B cell (primary cell): ENCODE measurements at regions not wholly inside any gene's neighbourhood (a gene's known extent, or its start where the extent isn't known, plus 50 kb on each side); places are given as distances from the start of the nearest gene placed in this dataset.

Source experiments
- ATAC-seq: fragments of 200-7000 bp; cut with Tn5 transposase; one replicate; pipeline ENCODE4 v1.10.0; 2021; ENCODE audit warnings: low read depth, mild to moderate bottlenecking, moderate number of reproducible peaks, moderate library complexity
- CTCF ChIA-PET: fragments of 350-600 bp; sonication (Branson Sonifier 250); formaldehyde crosslinking; loops from one replicate; lab custom pipeline; 2021; ENCODE audit warnings: antibody characterized with exemption, inconsistent platforms; lab: Charles Lee
- POLR2A ChIA-PET: fragments of 350-600 bp; sonication (Branson Sonifier 250); formaldehyde crosslinking; loops from one replicate; lab custom pipeline; 2021; ENCODE audit warnings: antibody characterized with exemption; lab: Charles Lee
- DNase-seq: peaks from one replicate; pipeline ENCODE4 v3.0.0; 2013
- H2AFZ ChIP-seq: 2 replicates; pipeline ENCODE4 v1.6.1; 2012; ENCODE audit warnings: mild to moderate bottlenecking, low read depth, low read length; ENCODE audit not compliant: insufficient read depth, poor library complexity, severe bottlenecking
- H3K27ac ChIP-seq, 2 donors: 1 replicate in 1 of 2; 2 replicates in 1 of 2; pipeline ENCODE4 v1.5.1; 2012 to 2013; ENCODE audit warnings: low read length in 2 of 2, mild to moderate bottlenecking in 2 of 2, moderate library complexity in 1 of 2
- H3K27me3 ChIP-seq, 4 experiments: fragments of 200-600 bp in 1 of 4; sonication (generic) in 1 of 4; replicated peaks in 1 of 4; 1 replicate in 2 of 4; 2 replicates in 2 of 4; pipeline versions ENCODE4 v1.6.1 to v1.7.0; 2013 to 2016; ENCODE audit warnings: low read length in 3 of 4, mild to moderate bottlenecking in 2 of 4, mixed read lengths in 1 of 4, moderate library complexity in 1 of 4; ENCODE audit not compliant: insufficient read depth in 4 of 4, control insufficient read depth in 3 of 4; ENCODE audit errors: control extremely low read depth in 1 of 4
- H3K36me3 ChIP-seq, 2 experiments: replicated peaks in 1 of 2; 1 replicate in 1 of 2; 2 replicates in 1 of 2; pipeline versions ENCODE4 v1.6.1 to v1.7.1; 2013; ENCODE audit warnings: low read length in 1 of 2; ENCODE audit not compliant: insufficient read depth in 2 of 2, control insufficient read depth in 1 of 2; ENCODE audit errors: control extremely low read depth in 1 of 2, extremely low read depth in 1 of 2
- H3K4me1 ChIP-seq, 2 donors: fragments of 200-600 bp in 1 of 2; sonication (generic) in 1 of 2; 1 replicate in 1 of 2; 2 replicates in 1 of 2; pipeline versions ENCODE4 v1.5.1 to v1.6.1; 2013 to 2017; ENCODE audit warnings: low read length in 2 of 2; ENCODE audit not compliant: control insufficient read depth in 2 of 2, insufficient read depth in 2 of 2
- H3K4me2 ChIP-seq: replicated peaks from 2 replicates; pipeline ENCODE3; 2012; ENCODE audit warnings: mild to moderate bottlenecking, low read depth, low read length; ENCODE audit not compliant: poor library complexity, severe bottlenecking
- H3K4me3 ChIP-seq, 5 experiments: fragments of 200-600 bp in 1 of 5; sonication (generic) in 1 of 5; 1 replicate in 3 of 5; 2 replicates in 2 of 5; pipeline versions ENCODE4 v1.5.1 to v1.7.0; 2011 to 2016; ENCODE audit warnings: low read length in 4 of 5, mild to moderate bottlenecking in 4 of 5, low read depth in 2 of 5, control low read depth in 1 of 5, moderate library complexity in 1 of 5; ENCODE audit not compliant: insufficient read depth in 1 of 5; ENCODE audit errors: control extremely low read depth in 1 of 5, extremely low read depth in 1 of 5
- H3K79me2 ChIP-seq: fragments of 200-600 bp; sonication (generic); one replicate; pipeline ENCODE4 v1.6.0; 2016; ENCODE audit warnings: low read length; ENCODE audit not compliant: control insufficient read depth, insufficient read depth
- H3K9ac ChIP-seq: fragments of 200-600 bp; sonication (generic); 2 replicates; pipeline ENCODE4 v1.6.1; 2017; ENCODE audit warnings: mild to moderate bottlenecking, low read length, moderate library complexity
- H3K9me3 ChIP-seq, 3 donors: one replicate each; pipeline versions ENCODE4 v1.6.1 to v1.7.1; 2013; ENCODE audit warnings: low read length in 2 of 3; ENCODE audit not compliant: control insufficient read depth in 2 of 3, insufficient read depth in 1 of 3; ENCODE audit errors: control extremely low read depth in 1 of 3
- H4K20me1 ChIP-seq: 2 replicates; pipeline ENCODE4 v1.6.0; 2012; ENCODE audit warnings: mild to moderate bottlenecking, low read length; ENCODE audit not compliant: insufficient read depth, control insufficient read depth, poor library complexity, severe bottlenecking
- H3K27ac Mint-ChIP-seq: one replicate; pipeline ENCODE4 v1.8.0; 2021; ENCODE audit warnings: mixed read lengths
- H3K27me3 Mint-ChIP-seq: one replicate; pipeline ENCODE4 v1.8.0; 2021; ENCODE audit warnings: mixed read lengths
- H3K4me1 Mint-ChIP-seq: one replicate; pipeline ENCODE4 v1.8.0; 2021; ENCODE audit warnings: mixed read lengths
- H3K4me3 Mint-ChIP-seq: one replicate; pipeline ENCODE4 v1.8.0; 2021; ENCODE audit warnings: mixed read lengths
- H3K9me3 Mint-ChIP-seq: one replicate; pipeline ENCODE4 v1.8.0; 2022; ENCODE audit warnings: mixed read lengths; ENCODE audit not compliant: insufficient read depth
- CTCF ChIP-seq: fragments of 200-600 bp; IDR thresholded peaks from one replicate; pipeline ENCODE4 v1.8.0; 2022; ENCODE audit warnings: antibody characterized with exemption, mild to moderate bottlenecking
- EZH2 ChIP-seq: IDR thresholded peaks from 2 replicates; pipeline ENCODE4 v1.6.1; 2012; ENCODE audit warnings: borderline replicate concordance, low read depth, mild to moderate bottlenecking, moderate library complexity, low read length; ENCODE audit not compliant: insufficient read depth, poor library complexity, severe bottlenecking
- WGBS: methylation state at CpG from one replicate; pipeline ENCODE4 v1.1.5; 2013; ENCODE audit warnings: missing lambda C conversion rate; ENCODE audit not compliant: insufficient coverage; 5-methylcytosine and 5-hydroxymethylcytosine counted together
- intact Hi-C: fragments of 100-400 bp; cut with micrococcal nuclease; formaldehyde crosslinking; loops from one replicate; pipeline ENCODE4 v1.10.0; 2022

DNA sequence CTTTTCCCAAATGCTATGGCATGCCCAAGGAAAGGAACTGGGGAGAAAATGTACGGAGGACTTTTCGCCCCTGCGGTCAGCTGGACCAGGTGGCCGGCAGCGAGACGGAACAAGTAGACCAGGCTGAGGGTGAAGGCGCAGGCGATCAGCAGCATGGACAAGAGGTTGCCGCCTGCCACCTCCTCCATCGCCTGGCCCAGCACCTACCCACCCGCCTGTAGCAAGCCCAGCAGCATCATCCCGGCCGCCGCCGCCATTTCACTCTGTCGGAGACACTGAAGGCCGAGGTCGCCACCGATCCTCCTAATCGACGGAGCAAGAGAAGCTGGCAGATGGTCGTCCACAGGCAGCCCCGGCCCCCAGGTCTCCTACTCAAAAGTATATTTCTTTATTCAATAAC, 1046.3 kb upstream of the GBE1 start:
- no peaks in the 10 kb centered on the region for H3K27me3 Mint-ChIP-seq
- 98% methylated on average over 16 of the region's 23 CpGs for WGBS
- Histone ChIP-seq H3K27ac (no peak overlapping the region), H2AFZ (no peak overlapping the region), H3K9ac (no peak overlapping the region), H3K79me2 (no peaks in the 10 kb centered on the region), H3K36me3 (no peaks in the 10 kb centered on the region), H3K27me3 (no peaks in the 10 kb centered on the region), H3K4me2 (no peak overlapping the region), H3K4me3 (no peak overlapping the region), H3K4me1 (no peaks in the 10 kb centered on the region), H4K20me1 (no peaks in the 10 kb centered on the region), H3K9me3 (peaks cover 0 to 4% (median 1%) of the 10 kb centered on the region in 3 donors)
- H3K9me3 Mint-ChIP-seq = peaks cover 4% of the 10 kb centered on the region
- no peak overlapping the region for H3K4me3 Mint-ChIP-seq
- no peak for ATAC-seq
- DNase-seq = no peak
- no peak overlapping the region for H3K27ac Mint-ChIP-seq
- ChIA-PET POLR2A (no interaction called here), CTCF (no interaction called here)
- no peaks in the 10 kb centered on the region for H3K4me1 Mint-ChIP-seq
- TF ChIP-seq CTCF (no peak), EZH2 (no peak)
- intact Hi-C loops = no loop called here

DNA sequence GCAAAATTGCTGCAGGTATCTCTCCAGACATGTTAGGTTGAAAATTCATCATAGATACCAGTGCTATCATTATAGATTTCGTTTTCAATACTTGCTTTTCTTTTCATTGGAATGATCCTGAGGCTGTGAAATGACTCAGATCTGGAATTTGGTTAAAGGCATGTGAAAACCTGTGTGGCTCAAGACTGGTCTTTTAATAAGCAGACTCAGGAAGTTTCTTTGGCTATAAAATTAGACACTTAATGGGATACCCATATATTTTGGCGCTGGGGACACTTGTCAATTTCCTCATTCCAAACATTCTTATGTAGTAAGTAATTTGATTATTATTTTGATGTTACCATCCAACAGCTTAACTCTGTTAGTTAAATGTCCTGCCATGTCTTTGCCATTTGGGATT, 1041.1 kb upstream of the GBE1 start:
- DNase-seq (no peak), ATAC-seq (no peak)
- Histone ChIP-seq H3K27me3 (no peaks in the 10 kb centered on the region), H3K4me3 (no peak overlapping the region), H3K36me3 (no peaks in the 10 kb centered on the region), H3K27ac (no peak overlapping the region), H3K79me2 (no peaks in the 10 kb centered on the region), H3K9ac (no peak overlapping the region), H3K4me1 (no peaks in the 10 kb centered on the region), H3K4me2 (no peak overlapping the region), H3K9me3 (peaks cover 0 to 1% (median 0%) of the 10 kb centered on the region in 3 donors), H4K20me1 (no peaks in the 10 kb centered on the region), H2AFZ (no peak overlapping the region)
- Mint-ChIP-seq H3K27me3 (no peaks in the 10 kb centered on the region), H3K27ac (no peak overlapping the region), H3K9me3 (no peaks in the 10 kb centered on the region), H3K4me3 (no peak overlapping the region), H3K4me1 (no peaks in the 10 kb centered on the region)
- TF ChIP-seq EZH2 (no peak), CTCF (no peak)
- POLR2A ChIA-PET = no interaction called here
- intact Hi-C loops = no loop called here
- no CpG with 5 or more reads among the region's 2 CpGs for WGBS
- CTCF ChIA-PET = no interaction called here
